ENCODE measurements at regions not wholly inside any gene's neighbourhood (a gene's known extent, or its start where the extent isn't known, plus 50 kb on each side); places are given as distances from the start of the nearest gene placed in this dataset.

DNA sequence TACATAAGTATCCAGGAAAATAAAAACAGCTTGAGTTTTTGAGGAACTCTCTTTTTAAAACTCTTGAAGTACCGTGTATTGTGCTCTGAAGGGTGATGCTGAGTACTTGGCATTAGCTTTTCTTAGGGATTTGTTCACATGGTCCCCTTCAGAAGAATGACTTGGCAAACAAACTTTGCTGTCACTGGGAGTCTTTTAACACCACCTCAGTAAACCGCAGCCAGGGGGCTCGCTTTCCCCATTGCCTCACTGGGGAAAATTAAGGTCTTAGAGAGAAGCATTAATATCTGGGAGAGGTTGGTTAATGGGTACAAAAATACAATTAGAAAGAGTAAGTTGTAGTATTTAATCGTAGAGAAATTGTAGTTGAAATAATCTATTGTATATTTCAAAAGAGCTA, 105.9 kb upstream of the DAP start:
- no peak overlapping the region for H3K4me3 Mint-ChIP-seq
- H3K27me3 ChIP-seq, result peaks cover 14% of the 10 kb centered on the region
- no peak overlapping the region for H2AFZ ChIP-seq (replicated peaks)
- H3F3A ChIP-seq (ENCODE audit: low read depth), result no peaks in the 10 kb centered on the region
- no peaks in the 10 kb centered on the region for H3K9me3 ChIP-seq (ENCODE audit: low read depth)
- TF ChIP-seq EZH2 (IDR thresholded peaks at IDR 0.05), result no peak
- TF ChIP-seq, protein P1, sequence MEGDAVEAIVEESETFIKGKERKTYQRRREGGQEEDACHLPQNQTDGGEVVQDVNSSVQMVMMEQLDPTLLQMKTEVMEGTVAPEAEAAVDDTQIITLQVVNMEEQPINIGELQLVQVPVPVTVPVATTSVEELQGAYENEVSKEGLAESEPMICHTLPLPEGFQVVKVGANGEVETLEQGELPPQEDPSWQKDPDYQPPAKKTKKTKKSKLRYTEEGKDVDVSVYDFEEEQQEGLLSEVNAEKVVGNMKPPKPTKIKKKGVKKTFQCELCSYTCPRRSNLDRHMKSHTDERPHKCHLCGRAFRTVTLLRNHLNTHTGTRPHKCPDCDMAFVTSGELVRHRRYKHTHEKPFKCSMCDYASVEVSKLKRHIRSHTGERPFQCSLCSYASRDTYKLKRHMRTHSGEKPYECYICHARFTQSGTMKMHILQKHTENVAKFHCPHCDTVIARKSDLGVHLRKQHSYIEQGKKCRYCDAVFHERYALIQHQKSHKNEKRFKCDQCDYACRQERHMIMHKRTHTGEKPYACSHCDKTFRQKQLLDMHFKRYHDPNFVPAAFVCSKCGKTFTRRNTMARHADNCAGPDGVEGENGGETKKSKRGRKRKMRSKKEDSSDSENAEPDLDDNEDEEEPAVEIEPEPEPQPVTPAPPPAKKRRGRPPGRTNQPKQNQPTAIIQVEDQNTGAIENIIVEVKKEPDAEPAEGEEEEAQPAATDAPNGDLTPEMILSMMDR (IDR thresholded peaks at IDR 0.05), result peak; percentile 53
- peak; percentile 33 for DNase-seq (ENCODE audit: low spot score)
- no peaks in the 10 kb centered on the region for H3K4me1 ChIP-seq
- H3K36me3 ChIP-seq, result no peaks in the 10 kb centered on the region
- peaks cover 10% of the 10 kb centered on the region for H3K4me1 Mint-ChIP-seq
- H3K4me2 ChIP-seq, result no peak overlapping the region
- no peak overlapping the region for H3K4me3 ChIP-seq
- no peak overlapping the region for H3K27ac ChIP-seq
- H3K9ac ChIP-seq, result no peak overlapping the region
- H3K27me3 Mint-ChIP-seq (ENCODE audit: insufficient read depth, low read depth), result peaks cover 7% of the 10 kb centered on the region
- H3K36me3 Mint-ChIP-seq, result no peaks in the 10 kb centered on the region
- no peaks in the 10 kb centered on the region for H3K9me3 Mint-ChIP-seq
- H4K20me1 ChIP-seq (ENCODE audit: low read depth), result no peaks in the 10 kb centered on the region
- H3K79me2 ChIP-seq (ENCODE audit: low read depth), result no peaks in the 10 kb centered on the region
- no peak overlapping the region for H3K27ac Mint-ChIP-seq

DNA sequence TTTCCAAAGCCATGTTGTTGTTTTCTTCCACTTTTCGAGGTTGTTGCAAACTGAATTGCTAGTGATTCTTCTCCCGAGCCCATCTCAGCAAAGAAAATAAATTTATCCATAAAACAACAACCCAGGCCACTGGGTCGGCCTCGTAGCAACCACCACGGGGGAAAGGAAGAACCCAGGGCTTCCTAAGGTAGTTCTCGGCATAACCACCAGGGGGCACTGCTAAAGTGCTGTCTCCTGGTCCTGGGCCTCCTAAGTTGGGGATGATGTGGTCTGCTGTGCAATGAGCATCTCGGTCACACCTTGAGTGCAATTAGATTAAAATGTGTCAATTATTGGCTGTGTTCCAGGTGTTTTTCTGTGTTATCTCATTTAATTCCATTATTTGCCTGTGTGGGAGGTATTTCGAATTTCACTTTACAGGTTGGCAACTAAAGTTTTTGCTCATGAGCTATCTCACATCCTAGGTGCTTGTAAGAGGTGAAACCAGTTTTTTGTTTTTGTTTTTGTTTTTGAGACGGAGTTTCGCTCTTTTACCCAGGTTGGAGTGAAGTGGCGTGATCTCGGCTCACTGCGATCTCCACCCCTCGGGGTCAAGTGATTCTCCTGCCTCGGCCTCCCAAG, 102.8 kb upstream of the DAP start:
- Histone ChIP-seq H3K36me3 (no peaks in the 10 kb centered on the region), H2AFZ (replicated peaks) (no peak overlapping the region), H3K4me2 (no peak overlapping the region), H3F3A (ENCODE audit: low read depth) (no peaks in the 10 kb centered on the region), H3K79me2 (ENCODE audit: low read depth) (no peaks in the 10 kb centered on the region), H4K20me1 (ENCODE audit: low read depth) (no peaks in the 10 kb centered on the region), H3K9ac (no peak overlapping the region), H3K4me3 (no peak overlapping the region), H3K27ac (no peak overlapping the region), H3K9me3 (ENCODE audit: low read depth) (no peaks in the 10 kb centered on the region), H3K4me1 (peaks cover 8% of the 10 kb centered on the region), H3K27me3 (peaks cover 44% of the 10 kb centered on the region)
- H3K9me3 Mint-ChIP-seq, result no peaks in the 10 kb centered on the region
- no peak overlapping the region for H3K4me3 Mint-ChIP-seq
- DNase-seq (ENCODE audit: low spot score), result peak; percentile 65
- TF ChIP-seq EZH2 (IDR thresholded peaks at IDR 0.05), result no peak
- TF ChIP-seq, protein P1 (IDR thresholded peaks at IDR 0.05), result peak; percentile 88
- no peaks in the 10 kb centered on the region for H3K36me3 Mint-ChIP-seq
- H3K27ac Mint-ChIP-seq, result peak overlapping the region; percentile 57
- H3K4me1 Mint-ChIP-seq, result peaks cover 19% of the 10 kb centered on the region
- H3K27me3 Mint-ChIP-seq (ENCODE audit: insufficient read depth, low read depth), result peaks cover 15% of the 10 kb centered on the region

GRCh38 chr5:10862085-10862484, 101.1 kb upstream of the DAP start:
- H3K9me3 ChIP-seq (ENCODE audit: low read depth), result no peaks in the 10 kb centered on the region
- Mint-ChIP-seq H3K27me3 (ENCODE audit: insufficient read depth, low read depth) (peaks cover 18% of the 10 kb centered on the region), H3K4me3 (no peak overlapping the region), H3K9me3 (peaks cover 4% of the 10 kb centered on the region), H3K4me1 (peaks cover 37% of the 10 kb centered on the region), H3K27ac (no peak overlapping the region), H3K36me3 (no peaks in the 10 kb centered on the region)
- H3K9ac ChIP-seq, result no peak overlapping the region
- DNase-seq (ENCODE audit: low spot score), result no peak
- no peak overlapping the region for H3K4me2 ChIP-seq
- no peak overlapping the region for H3K4me3 ChIP-seq
- H3F3A ChIP-seq (ENCODE audit: low read depth), result peaks cover 10% of the 10 kb centered on the region
- peaks cover 15% of the 10 kb centered on the region for H3K4me1 ChIP-seq
- TF ChIP-seq, protein P1 (IDR thresholded peaks at IDR 0.05), result no peak
- no peak for TF ChIP-seq EZH2 (IDR thresholded peaks at IDR 0.05)
- no peak for TF ChIP-seq EZH2phosphoT487 (IDR thresholded peaks at IDR 0.05)
- H4K20me1 ChIP-seq (ENCODE audit: low read depth), result peaks cover 13% of the 10 kb centered on the region
- no peak overlapping the region for H2AFZ ChIP-seq (replicated peaks)
- H3K36me3 ChIP-seq, result no peaks in the 10 kb centered on the region
- no peak overlapping the region for H3K27ac ChIP-seq
- peaks cover 62% of the 10 kb centered on the region for H3K27me3 ChIP-seq
- H3K79me2 ChIP-seq (ENCODE audit: low read depth), result no peaks in the 10 kb centered on the region
